Activated naive CD8-positive, alpha-beta T cell (primary cell): ENCODE measurements at regions not wholly inside any gene's neighbourhood (a gene's known extent, or its start where the extent isn't known, plus 50 kb on each side); places are given as distances from the start of the nearest gene placed in this dataset.

Source experiments
- H3K27ac Mint-ChIP-seq: one replicate; pipeline ENCODE4 v1.8.0; 2021; ENCODE audit warnings: mixed read lengths
- H3K27me3 Mint-ChIP-seq: one replicate; pipeline ENCODE4 v1.8.0; 2021; ENCODE audit warnings: mixed read lengths
- H3K36me3 Mint-ChIP-seq: one replicate; pipeline ENCODE4 v1.8.0; 2021; ENCODE audit warnings: mixed read lengths
- H3K4me1 Mint-ChIP-seq: one replicate; pipeline ENCODE4 v1.8.0; 2021; ENCODE audit warnings: low read depth, mixed read lengths
- H3K4me3 Mint-ChIP-seq: one replicate; pipeline ENCODE4 v1.8.0; 2021; ENCODE audit warnings: mild to moderate bottlenecking, mixed read lengths
- H3K9me3 Mint-ChIP-seq: one replicate; pipeline ENCODE4 v1.8.0; 2021; ENCODE audit warnings: low read depth, mixed read lengths

DNA sequence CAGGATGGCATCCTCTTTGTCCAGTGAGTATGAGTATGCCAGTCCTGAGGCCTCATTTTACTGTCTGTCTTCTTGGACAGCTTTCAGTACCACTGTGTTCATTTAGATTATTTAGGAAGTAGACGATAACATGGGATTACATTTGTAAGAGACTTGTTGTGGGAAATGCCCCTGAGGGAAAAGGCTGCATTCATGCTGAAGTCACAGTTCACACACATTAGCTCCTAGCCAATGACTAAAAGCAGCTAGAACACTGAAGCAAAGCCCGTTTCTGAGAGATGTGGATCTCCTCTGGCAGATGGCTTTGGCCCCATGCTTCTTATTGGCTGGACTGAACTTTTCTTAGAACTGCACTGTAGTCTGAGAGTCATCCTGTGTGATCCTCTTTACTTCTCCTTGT lies 242.4 kb downstream of the FAM76B start:
- Mint-ChIP-seq H3K9me3 (no peaks in the 10 kb centered on the region), H3K27me3 (no peaks in the 10 kb centered on the region), H3K4me1 (peaks cover 37% of the 10 kb centered on the region), H3K36me3 (peaks cover 2% of the 10 kb centered on the region), H3K4me3 (no peak overlapping the region), H3K27ac (no peak overlapping the region)

DNA sequence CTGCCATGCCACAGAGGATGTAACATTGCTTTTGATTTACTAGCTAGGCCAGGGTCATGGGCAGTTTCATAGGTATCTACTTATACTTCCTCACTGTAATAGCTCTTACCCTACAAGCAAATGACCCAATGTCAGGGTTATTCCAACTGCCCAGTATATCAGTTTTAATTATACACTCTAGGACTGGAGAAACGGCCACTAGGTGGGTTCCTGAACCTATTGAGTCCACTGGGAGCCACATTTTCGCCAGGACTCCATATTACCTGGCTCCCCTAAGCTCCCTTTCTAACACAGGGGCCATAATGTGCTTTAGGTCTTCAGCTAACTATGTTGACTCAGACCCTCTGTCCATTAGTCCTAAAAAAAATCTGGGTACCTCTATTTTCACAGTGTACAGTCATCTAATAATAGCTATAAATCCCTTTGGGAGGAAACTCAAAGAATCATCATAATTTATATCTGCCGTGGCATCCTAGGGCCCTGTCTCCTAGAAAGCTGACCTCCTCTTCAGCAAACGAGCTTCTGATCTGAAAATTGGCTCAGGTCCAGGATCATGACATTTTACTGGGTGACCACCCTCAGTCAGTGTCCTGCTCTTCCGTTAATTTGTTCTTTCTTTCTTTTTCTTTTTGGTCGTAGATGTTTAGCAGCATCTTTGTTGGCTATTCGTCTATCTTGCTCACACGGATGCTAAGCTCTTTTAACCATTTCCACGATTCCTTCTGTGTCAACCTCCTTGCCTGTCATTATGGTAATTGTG lies 244.3 kb downstream of the FAM76B start:
- Mint-ChIP-seq H3K4me3 (no peak overlapping the region), H3K36me3 (peaks cover 2% of the 10 kb centered on the region), H3K27me3 (no peaks in the 10 kb centered on the region), H3K27ac (no peak overlapping the region), H3K4me1 (peaks cover 37% of the 10 kb centered on the region), H3K9me3 (no peaks in the 10 kb centered on the region)

DNA sequence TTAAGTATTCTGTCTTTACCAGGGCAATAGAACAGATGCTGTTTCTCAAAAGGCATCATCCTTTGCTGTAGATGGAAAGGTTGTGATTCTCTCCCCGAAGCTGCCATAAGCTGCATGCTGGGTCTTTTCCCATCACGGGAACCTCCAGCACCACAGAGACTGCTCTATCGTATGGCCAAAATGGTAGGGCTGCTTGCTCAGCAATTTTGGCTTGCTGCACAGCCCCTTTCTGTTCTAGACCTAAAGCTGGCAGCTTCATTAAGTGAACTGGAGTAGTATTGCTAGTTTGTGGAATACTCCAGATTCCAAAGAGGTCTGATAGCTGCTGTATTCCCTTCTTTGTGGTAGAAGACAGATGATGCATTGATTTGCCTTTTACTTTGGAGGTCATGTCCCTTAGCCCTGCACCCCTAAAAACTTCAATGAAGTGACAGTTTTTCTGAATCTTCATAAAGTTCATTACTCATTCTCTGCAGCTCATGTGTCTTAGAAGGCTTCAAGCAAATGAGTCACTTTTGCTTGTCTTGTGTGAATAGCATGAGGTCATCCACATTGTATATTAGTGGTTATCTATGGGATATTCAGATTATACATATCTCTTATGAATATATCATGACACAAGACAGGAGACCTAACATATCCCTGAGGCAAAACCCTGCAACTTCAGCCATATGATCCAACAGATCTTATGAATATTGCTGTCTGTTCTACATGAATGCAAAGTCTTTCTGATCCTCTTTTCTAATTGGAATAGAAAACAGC lies 245.3 kb downstream of the FAM76B start:
- H3K27ac Mint-ChIP-seq: no peak overlapping the region
- no peak overlapping the region for H3K4me3 Mint-ChIP-seq
- peaks cover 2% of the 10 kb centered on the region for H3K36me3 Mint-ChIP-seq
- H3K4me1 Mint-ChIP-seq: peaks cover 31% of the 10 kb centered on the region
- H3K9me3 Mint-ChIP-seq: no peaks in the 10 kb centered on the region
- H3K27me3 Mint-ChIP-seq: no peaks in the 10 kb centered on the region

DNA sequence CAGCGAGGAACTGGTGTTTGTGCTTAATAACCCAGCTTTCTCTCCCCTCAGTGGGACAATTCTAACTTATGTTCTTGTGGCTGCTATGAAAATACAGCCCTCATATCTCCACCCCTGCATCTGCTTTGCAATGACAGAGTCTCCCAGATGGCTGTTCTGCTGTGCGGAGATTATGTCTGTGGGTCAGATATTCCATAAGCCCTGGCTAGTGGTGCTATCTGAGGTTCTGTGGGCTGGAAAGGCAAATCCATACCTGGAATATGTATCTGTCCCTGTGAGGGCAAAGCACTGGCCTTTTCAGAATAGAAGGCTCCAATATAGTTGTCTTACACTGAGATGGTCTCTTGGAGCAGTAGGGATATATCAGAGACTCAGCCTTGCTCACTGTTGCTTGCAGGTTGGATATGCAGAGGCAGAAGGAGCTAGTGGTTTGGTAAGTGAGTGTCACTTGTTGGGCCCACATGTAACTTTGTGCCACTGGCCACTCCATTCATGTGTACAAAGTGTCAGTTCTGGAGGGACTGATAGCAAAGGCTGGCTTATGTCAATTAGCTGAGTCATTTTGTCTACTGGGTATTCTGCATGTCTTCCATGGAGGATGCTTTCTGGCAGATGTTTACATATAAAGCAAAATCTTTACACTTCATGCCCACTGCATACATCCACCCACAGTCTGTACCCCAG lies 246.6 kb downstream of the FAM76B start:
- H3K9me3 Mint-ChIP-seq: no peaks in the 10 kb centered on the region
- H3K36me3 Mint-ChIP-seq: peaks cover 2% of the 10 kb centered on the region
- H3K27me3 Mint-ChIP-seq: no peaks in the 10 kb centered on the region
- peaks cover 20% of the 10 kb centered on the region for H3K4me1 Mint-ChIP-seq
- no peak overlapping the region for H3K4me3 Mint-ChIP-seq
- H3K27ac Mint-ChIP-seq: no peak overlapping the region

DNA sequence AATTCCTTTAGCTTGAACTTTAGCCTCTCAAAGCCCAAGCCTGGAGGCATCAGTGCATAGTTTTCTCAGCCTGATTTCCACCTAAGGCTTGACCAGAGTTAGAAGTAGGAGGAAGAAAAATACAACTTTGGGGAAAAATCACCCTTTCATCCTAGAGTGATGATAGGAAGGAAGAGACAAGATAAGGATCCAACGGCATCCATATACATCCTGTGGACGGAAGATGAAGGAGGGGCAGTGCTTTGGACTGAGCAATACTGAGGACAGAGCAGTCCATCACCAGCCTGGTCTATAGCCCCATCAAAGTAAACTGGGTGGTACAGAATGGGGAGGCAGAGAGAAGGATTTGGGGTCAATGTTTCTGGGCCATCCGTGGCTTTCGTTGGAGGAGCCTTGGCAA lies 247.9 kb downstream of the FAM76B start:
- Mint-ChIP-seq H3K27ac (no peak overlapping the region), H3K27me3 (no peaks in the 10 kb centered on the region), H3K9me3 (no peaks in the 10 kb centered on the region), H3K36me3 (peaks cover 2% of the 10 kb centered on the region), H3K4me1 (peaks cover 7% of the 10 kb centered on the region), H3K4me3 (no peak overlapping the region)

DNA sequence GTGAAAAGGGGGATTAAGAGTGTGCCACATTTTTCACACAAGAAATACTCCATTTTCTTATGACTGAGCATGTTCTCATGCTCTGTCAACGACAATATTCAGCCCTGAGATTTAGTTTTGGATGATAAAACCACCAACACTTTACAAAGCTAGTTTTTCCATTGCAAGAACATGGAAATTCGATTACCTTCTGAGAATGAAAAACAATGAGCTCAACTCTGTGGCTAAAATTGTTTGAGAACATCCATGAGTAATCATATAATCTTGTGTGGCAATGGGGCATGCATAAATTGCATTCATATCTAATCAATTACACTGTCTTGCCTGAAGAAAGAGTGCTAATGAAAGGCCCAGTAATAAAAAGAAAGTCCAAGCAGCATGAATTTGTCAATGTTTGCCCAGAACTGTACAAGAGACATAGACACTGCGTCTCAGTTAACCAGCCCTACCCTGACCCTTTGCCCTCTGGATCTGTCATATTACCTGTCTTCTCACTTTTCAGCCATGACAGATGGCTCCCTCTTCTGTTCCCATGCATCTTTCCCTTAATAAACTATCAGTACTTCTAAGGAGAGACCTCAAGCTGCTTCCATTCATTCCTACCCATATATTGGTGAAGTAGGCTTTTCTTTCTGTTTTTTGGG lies 253.4 kb downstream of the FAM76B start:
- Mint-ChIP-seq H3K4me3 (no peak overlapping the region), H3K27ac (no peak overlapping the region), H3K27me3 (no peaks in the 10 kb centered on the region), H3K9me3 (peaks cover 8% of the 10 kb centered on the region), H3K36me3 (peaks cover 13% of the 10 kb centered on the region), H3K4me1 (no peaks in the 10 kb centered on the region)

DNA sequence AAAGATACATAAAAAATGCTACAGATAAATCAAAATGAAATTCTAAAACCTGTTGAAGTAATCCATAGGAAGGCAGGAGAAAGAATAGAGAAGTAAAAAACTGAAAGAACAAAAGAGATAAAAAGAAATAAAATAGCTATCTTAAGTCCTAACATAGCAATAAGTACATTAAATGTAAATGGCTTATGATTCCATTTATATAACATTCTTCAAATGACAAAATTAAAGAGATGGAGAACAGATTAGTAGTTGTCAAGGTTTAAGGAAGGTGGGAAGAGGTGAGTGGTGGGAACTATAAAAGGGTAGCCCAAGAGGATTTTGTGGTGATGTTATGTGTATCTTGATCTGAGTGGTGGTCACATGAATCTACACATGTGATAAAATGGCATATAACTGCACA lies 254.8 kb downstream of the FAM76B start:
- H3K4me1 Mint-ChIP-seq: no peaks in the 10 kb centered on the region
- H3K27me3 Mint-ChIP-seq: no peaks in the 10 kb centered on the region
- H3K27ac Mint-ChIP-seq: no peak overlapping the region
- peaks cover 8% of the 10 kb centered on the region for H3K9me3 Mint-ChIP-seq
- H3K36me3 Mint-ChIP-seq: peaks cover 13% of the 10 kb centered on the region
- H3K4me3 Mint-ChIP-seq: no peak overlapping the region

DNA sequence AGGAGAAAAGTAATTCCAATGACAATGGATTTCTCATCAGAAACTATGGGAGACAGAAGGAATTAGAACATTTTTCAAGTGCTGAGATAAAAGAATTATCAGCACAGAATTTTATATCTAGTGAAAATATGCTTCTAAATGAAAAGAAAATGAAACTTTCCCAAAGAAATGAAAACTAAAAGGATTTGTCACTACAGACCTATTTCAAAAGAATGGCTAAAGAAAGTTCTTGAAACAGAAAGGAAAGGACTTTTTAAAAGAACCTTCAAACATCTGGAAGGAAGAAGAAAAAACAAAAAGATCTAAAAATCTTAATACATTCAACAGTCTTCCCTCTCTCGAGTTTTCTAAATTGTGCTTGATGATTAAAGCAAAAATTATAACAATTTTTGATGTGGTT lies 255.4 kb downstream of the FAM76B start:
- H3K27me3 Mint-ChIP-seq: no peaks in the 10 kb centered on the region
- H3K4me1 Mint-ChIP-seq: no peaks in the 10 kb centered on the region
- no peak overlapping the region for H3K4me3 Mint-ChIP-seq
- peaks cover 8% of the 10 kb centered on the region for H3K9me3 Mint-ChIP-seq
- H3K27ac Mint-ChIP-seq: no peak overlapping the region
- H3K36me3 Mint-ChIP-seq: peaks cover 13% of the 10 kb centered on the region

DNA sequence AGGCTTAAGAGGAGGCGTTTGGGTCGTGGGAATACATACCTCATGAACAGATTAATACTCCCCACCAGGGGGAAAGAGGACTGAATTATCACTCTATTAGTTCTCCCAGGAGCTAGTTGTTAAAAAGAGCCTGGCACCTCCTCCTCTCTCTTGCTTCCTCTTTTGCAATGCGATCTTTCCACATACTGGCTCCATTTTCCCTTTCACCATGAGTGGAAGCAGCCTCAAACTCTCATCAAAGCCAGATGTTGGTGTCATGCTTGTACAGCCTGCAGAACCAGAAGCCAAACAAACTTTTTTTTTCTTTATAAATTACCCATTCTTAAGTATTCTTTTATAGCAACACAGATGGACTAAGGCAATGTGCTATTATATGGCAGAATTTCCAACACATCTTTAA lies 258.5 kb downstream of the FAM76B start:
- H3K4me1 Mint-ChIP-seq: no peaks in the 10 kb centered on the region
- peaks cover 8% of the 10 kb centered on the region for H3K9me3 Mint-ChIP-seq
- peaks cover 13% of the 10 kb centered on the region for H3K36me3 Mint-ChIP-seq
- H3K4me3 Mint-ChIP-seq: no peak overlapping the region
- H3K27me3 Mint-ChIP-seq: no peaks in the 10 kb centered on the region
- H3K27ac Mint-ChIP-seq: no peak overlapping the region

DNA sequence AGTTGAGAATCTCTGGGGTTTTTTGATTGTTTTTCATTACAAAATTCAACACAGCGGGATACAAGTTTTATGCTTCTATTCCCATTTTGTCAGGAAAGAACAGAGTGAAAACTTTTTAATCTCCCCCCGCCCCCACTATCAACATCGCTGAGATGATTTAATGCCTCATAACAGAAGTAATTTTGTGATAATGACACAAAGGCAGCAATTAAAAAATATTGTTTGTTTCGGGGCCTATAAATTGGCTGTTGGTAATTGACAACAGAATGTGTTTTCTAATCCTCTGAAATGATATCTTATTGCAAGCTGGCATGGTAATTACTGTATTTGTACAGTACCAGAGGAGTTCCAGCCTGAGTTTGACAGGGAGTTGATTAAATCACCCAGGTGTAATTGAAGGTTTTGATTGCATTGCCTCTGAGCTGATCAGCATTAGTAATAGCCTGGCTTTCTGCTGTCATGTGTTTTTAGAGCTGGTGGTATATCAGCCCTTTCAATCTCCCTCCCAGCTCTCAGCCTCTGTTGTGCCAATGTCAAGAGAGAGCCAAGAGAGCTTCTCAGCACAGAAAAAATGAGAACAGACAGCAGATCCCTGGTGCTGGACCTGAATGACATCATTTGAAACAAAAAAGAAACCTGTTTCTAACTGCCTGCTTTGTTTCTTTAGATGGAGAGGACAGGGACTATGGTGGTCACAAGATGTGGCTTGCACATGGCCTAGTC lies 265.1 kb downstream of the FAM76B start:
- H3K9me3 Mint-ChIP-seq: no peaks in the 10 kb centered on the region
- H3K27me3 Mint-ChIP-seq: no peaks in the 10 kb centered on the region
- no peak overlapping the region for H3K27ac Mint-ChIP-seq
- H3K36me3 Mint-ChIP-seq: peaks cover 4% of the 10 kb centered on the region
- peaks cover 1% of the 10 kb centered on the region for H3K4me1 Mint-ChIP-seq
- no peak overlapping the region for H3K4me3 Mint-ChIP-seq

DNA sequence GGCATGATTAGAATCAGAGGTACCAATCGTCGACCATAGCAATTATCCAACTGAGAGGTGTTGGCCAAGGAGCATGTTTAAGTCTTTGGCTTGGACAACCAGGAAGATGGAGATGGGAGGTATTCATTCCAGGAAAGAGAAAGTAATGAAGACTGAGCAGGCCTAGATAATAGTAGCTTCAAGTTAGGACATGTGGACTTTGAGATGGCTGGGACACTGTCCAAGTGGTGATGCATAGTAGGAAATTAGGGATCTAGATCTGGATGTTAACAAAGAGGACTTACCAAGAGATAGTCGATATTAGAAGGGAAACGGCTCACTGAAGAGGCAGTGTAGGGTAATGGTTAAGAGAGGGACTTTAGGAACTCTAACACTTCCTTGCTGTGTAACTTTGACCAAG lies 266.7 kb downstream of the FAM76B start:
- no peak overlapping the region for H3K4me3 Mint-ChIP-seq
- H3K9me3 Mint-ChIP-seq: no peaks in the 10 kb centered on the region
- H3K27ac Mint-ChIP-seq: no peak overlapping the region
- H3K27me3 Mint-ChIP-seq: no peaks in the 10 kb centered on the region
- H3K4me1 Mint-ChIP-seq: peaks cover 1% of the 10 kb centered on the region
- H3K36me3 Mint-ChIP-seq: peaks cover 4% of the 10 kb centered on the region

DNA sequence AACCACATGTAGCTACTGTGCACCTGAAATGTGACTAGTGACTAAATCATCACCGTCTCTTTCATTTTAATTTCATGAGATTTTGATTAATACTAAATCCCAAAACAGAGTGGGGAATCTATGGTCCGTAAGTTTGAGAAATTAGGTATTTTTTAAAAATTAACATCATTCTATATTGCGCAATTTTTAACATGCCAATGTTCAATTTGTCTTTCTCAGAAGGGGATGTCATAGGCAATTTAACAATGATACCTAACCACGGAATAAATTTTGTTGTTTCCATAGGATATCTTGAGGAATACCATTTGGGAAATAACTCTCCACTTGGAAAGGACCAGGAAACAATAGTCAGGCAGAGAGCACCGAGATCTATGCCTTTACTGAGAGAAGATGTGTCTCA lies 267.7 kb downstream of the FAM76B start:
- no peak overlapping the region for H3K27ac Mint-ChIP-seq
- H3K36me3 Mint-ChIP-seq: peaks cover 4% of the 10 kb centered on the region
- H3K4me1 Mint-ChIP-seq: peaks cover 1% of the 10 kb centered on the region
- H3K9me3 Mint-ChIP-seq: no peaks in the 10 kb centered on the region
- H3K27me3 Mint-ChIP-seq: no peaks in the 10 kb centered on the region
- no peak overlapping the region for H3K4me3 Mint-ChIP-seq

DNA sequence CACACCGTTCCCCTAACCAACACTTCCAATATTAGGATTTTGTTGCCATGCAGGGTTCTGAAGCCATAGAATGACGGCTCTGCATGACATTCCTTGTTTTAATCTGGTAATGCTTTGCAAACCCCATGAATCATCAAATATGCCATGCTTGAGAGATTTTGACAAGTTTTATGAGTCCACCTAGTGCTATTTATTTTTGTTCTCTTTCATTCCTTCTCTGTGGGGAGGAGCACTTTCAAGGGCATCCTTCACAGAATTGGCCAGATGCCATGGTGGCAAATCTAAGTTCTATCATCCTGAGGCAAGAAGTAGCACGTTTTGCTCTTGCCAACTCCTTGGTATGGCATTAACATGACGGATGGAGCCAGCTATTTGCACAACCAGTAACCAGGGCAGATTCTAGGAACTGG lies 268.4 kb downstream of the FAM76B start:
- no peak overlapping the region for H3K27ac Mint-ChIP-seq
- H3K4me3 Mint-ChIP-seq: no peak overlapping the region
- no peaks in the 10 kb centered on the region for H3K27me3 Mint-ChIP-seq
- peaks cover 4% of the 10 kb centered on the region for H3K36me3 Mint-ChIP-seq
- H3K4me1 Mint-ChIP-seq: peaks cover 1% of the 10 kb centered on the region
- H3K9me3 Mint-ChIP-seq: no peaks in the 10 kb centered on the region

DNA sequence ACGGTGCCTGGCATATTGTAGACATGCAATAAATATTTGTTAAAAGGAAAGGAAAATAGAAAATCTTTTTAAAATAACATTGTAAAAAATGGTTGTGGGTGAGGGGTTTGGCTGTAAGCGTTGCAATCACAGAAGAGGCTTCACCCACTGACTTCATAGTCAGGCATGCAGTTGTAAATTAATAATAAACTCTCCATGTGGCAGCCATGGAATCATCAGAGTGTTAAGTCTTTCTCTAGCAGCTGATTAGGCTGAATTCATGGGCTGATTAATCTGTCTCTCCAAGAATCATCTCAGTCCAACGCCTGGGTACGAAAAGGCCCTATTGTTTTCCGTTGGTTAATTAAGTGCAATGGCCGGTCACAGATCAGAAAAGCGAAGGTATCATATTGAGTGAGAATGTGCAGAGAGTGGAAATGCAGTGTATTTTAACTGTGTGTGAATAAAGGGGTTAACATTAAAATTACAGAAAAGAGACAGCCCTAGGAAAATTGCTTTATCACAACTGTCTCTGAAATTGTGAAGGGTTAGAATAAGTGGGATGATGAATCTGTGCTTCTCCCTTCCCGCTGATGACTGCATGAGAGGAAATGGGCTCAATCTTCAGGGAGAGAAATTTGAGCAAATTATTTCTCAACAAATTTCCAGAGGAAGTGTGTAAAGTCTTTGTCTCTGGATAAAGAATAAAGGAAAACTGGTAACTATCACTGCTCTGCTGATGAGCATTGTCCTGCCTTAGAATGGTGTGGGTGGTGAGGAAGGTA lies 269.0 kb downstream of the FAM76B start:
- Mint-ChIP-seq H3K9me3 (no peaks in the 10 kb centered on the region), H3K36me3 (peaks cover 4% of the 10 kb centered on the region), H3K4me1 (peaks cover 1% of the 10 kb centered on the region), H3K27ac (no peak overlapping the region), H3K27me3 (no peaks in the 10 kb centered on the region), H3K4me3 (no peak overlapping the region)
